ENCODE measurements at regions not wholly inside any gene's neighbourhood (a gene's known extent, or its start where the extent isn't known, plus 50 kb on each side); places are given as distances from the start of the nearest gene placed in this dataset.

- no peak for DNase-seq
Observed at GRCh38 chr2:21543630-21544029, 419.9 kb downstream of the TDRD15 start.

- DNase-seq: no peak
Observed at GRCh38 chr2:21544392-21544791, 420.6 kb downstream of the TDRD15 start.

GRCh38 chr2:21552981-21553380, 429.2 kb downstream of the TDRD15 start:
- DNase-seq: no peak

GRCh38 chr2:21559351-21559750, 435.6 kb downstream of the TDRD15 start:
- no peak for DNase-seq

GRCh38 chr2:21561965-21562364, 438.2 kb downstream of the TDRD15 start:
- DNase-seq: no peak

GRCh38 chr2:21567395-21567794, 443.6 kb downstream of the TDRD15 start:
- no peak for DNase-seq

GRCh38 chr2:21571686-21572085, 447.9 kb downstream of the TDRD15 start:
- DNase-seq: no peak

GRCh38 chr2:21580391-21580790, 456.6 kb downstream of the TDRD15 start:
- no peak for DNase-seq

GRCh38 chr2:21585881-21586280, 462.1 kb downstream of the TDRD15 start:
- no peak for DNase-seq

- no peak for DNase-seq
Observed at GRCh38 chr2:21590026-21590690, 466.4 kb downstream of the TDRD15 start.

GRCh38 chr2:21591926-21592325, 468.2 kb downstream of the TDRD15 start:
- no peak for DNase-seq

- no peak for DNase-seq
Observed at GRCh38 chr2:21599417-21599816, 475.6 kb downstream of the TDRD15 start.

GRCh38 chr2:21602789-21603188, 479.0 kb downstream of the TDRD15 start:
- no peak for DNase-seq

- DNase-seq: no peak
Observed at GRCh38 chr2:21607572-21607971, 483.8 kb downstream of the TDRD15 start.

GRCh38 chr2:21610304-21610703, 486.5 kb downstream of the TDRD15 start:
- no peak for DNase-seq

GRCh38 chr2:21617885-21618434, 494.2 kb downstream of the TDRD15 start:
- no peak for DNase-seq

- no peak for DNase-seq
Observed at GRCh38 chr2:21620771-21621170, 497.0 kb downstream of the TDRD15 start.

- no peak for DNase-seq
Observed at GRCh38 chr2:21627938-21628337, 504.2 kb downstream of the TDRD15 start.

GRCh38 chr2:21633015-21633414, 509.2 kb downstream of the TDRD15 start:
- DNase-seq: no peak

GRCh38 chr2:21633466-21633865, 509.7 kb downstream of the TDRD15 start:
- DNase-seq: no peak

GRCh38 chr2:21633911-21634310, 510.1 kb downstream of the TDRD15 start:
- DNase-seq: no peak

GRCh38 chr2:21640046-21640445, 516.3 kb downstream of the TDRD15 start:
- DNase-seq: no peak

- DNase-seq: no peak
Observed at GRCh38 chr2:21642647-21643046, 518.9 kb downstream of the TDRD15 start.

- DNase-seq: no peak
Observed at GRCh38 chr2:21643180-21643579, 519.4 kb downstream of the TDRD15 start.

GRCh38 chr2:21644266-21644665, 520.5 kb downstream of the TDRD15 start:
- DNase-seq: no peak
